ENCODE measurements at regions not wholly inside any gene's neighbourhood (a gene's known extent, or its start where the extent isn't known, plus 50 kb on each side); places are given as distances from the start of the nearest gene placed in this dataset.

DNA sequence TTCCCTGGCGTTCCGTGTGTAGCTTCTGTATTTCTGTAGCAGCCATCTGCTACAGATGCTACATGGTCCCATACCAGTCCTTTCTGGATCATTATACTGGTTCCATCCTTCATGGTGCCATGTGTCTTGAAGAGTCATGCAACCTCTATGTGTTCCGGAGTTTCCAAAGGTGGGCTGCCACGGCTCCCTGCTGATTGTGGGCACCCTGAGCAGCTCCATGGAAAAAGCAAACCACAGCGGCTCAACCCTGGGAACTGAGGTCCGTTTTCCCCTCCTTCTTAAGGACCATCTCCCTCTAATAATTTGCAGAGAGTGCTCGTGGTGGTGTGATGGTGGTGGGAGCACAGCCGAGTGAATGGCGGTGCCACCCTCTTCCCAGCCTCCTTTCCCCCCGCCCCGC lies 600.4 kb downstream of the CCDC171 start:
- TF ChIP-seq, protein P1, sequence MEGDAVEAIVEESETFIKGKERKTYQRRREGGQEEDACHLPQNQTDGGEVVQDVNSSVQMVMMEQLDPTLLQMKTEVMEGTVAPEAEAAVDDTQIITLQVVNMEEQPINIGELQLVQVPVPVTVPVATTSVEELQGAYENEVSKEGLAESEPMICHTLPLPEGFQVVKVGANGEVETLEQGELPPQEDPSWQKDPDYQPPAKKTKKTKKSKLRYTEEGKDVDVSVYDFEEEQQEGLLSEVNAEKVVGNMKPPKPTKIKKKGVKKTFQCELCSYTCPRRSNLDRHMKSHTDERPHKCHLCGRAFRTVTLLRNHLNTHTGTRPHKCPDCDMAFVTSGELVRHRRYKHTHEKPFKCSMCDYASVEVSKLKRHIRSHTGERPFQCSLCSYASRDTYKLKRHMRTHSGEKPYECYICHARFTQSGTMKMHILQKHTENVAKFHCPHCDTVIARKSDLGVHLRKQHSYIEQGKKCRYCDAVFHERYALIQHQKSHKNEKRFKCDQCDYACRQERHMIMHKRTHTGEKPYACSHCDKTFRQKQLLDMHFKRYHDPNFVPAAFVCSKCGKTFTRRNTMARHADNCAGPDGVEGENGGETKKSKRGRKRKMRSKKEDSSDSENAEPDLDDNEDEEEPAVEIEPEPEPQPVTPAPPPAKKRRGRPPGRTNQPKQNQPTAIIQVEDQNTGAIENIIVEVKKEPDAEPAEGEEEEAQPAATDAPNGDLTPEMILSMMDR (conservative IDR thresholded peaks at IDR 0.05) = no peak
- TF ChIP-seq EZH2 (IDR thresholded peaks at IDR 0.05; ENCODE audit: low read depth) = no peak
